DND-41 (cell line): ENCODE measurements at regions not wholly inside any gene's neighbourhood (a gene's known extent, or its start where the extent isn't known, plus 50 kb on each side); places are given as distances from the start of the nearest gene placed in this dataset.

ENCODE experiments used
- EZH2 ChIP-seq: IDR thresholded peaks from 3 replicates; pipeline ENCODE4 v1.6.1; 2012; ENCODE audit warnings: borderline replicate concordance, low read depth, mild to moderate bottlenecking, moderate library complexity, low read length, inconsistent platforms; ENCODE audit not compliant: severe bottlenecking
- TF ChIP-seq, protein P1 (sequence below): IDR thresholded peaks from 2 replicates; pipeline ENCODE4 v1.5.1; 2012; ENCODE audit warnings: borderline replicate concordance, low read length, moderate library complexity, mild to moderate bottlenecking; ENCODE audit not compliant: poor library complexity, severe bottlenecking; ENCODE audit errors: extremely low read depth

DNA sequence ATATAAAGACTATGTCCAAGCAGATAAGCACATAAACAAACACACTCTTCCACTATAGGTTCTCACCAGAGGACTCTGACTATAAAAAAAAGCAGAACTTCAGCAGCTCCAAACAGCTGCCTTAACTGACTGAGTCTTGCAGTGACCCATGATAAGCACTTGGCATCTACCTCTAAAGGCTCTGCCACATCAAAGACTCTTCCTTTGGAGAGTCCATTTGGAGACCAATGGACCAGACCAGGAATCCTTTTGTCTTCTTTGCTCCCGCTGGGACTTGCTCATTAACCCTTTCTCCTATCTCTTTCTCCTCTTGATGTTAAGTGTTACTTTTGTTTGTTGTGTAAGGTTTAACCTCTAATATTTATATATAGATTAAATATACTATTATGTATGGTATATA lies 424.1 kb downstream of the RSL24D1 start:
- TF ChIP-seq, protein P1, sequence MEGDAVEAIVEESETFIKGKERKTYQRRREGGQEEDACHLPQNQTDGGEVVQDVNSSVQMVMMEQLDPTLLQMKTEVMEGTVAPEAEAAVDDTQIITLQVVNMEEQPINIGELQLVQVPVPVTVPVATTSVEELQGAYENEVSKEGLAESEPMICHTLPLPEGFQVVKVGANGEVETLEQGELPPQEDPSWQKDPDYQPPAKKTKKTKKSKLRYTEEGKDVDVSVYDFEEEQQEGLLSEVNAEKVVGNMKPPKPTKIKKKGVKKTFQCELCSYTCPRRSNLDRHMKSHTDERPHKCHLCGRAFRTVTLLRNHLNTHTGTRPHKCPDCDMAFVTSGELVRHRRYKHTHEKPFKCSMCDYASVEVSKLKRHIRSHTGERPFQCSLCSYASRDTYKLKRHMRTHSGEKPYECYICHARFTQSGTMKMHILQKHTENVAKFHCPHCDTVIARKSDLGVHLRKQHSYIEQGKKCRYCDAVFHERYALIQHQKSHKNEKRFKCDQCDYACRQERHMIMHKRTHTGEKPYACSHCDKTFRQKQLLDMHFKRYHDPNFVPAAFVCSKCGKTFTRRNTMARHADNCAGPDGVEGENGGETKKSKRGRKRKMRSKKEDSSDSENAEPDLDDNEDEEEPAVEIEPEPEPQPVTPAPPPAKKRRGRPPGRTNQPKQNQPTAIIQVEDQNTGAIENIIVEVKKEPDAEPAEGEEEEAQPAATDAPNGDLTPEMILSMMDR, result no peak
- TF ChIP-seq EZH2, result no peak
